ENCODE measurements at regions not wholly inside any gene's neighbourhood (a gene's known extent, or its start where the extent isn't known, plus 50 kb on each side); places are given as distances from the start of the nearest gene placed in this dataset.

- Histone ChIP-seq H3K4me1 (ENCODE audit: control insufficient read depth in 5 of 5, insufficient read depth in 5 of 5, low read length in 5 of 5) (no peaks in the 10 kb centered on the region), H3K27me3 (ENCODE audit: control insufficient read depth in 3 of 3, insufficient read depth in 3 of 3, low read length in 2 of 3) (no peaks in the 10 kb centered on the region), H3K4me3 (no peak overlapping the region), H3K9ac (ENCODE audit: insufficient read depth in 1 of 2, low read length in 2 of 2) (no peak overlapping the region), H3K27ac (ENCODE audit: low read depth in 1 of 2, low read length in 1 of 2) (no peak overlapping the region), H3K9me3 (ENCODE audit: control insufficient read depth in 4 of 4, insufficient read depth in 3 of 4, low read length in 3 of 4) (peaks cover 0 to 3% (median 0%) of the 10 kb centered on the region in 4 donors), H3K36me3 (ENCODE audit: control insufficient read depth in 4 of 4, insufficient read depth in 4 of 4, low read length in 4 of 4) (no peaks in the 10 kb centered on the region)
- ATAC-seq (ENCODE audit: insufficient read depth, low FRiP score) = no peak
- no peak for TF ChIP-seq CTCF (IDR thresholded peaks at IDR 0.05; ENCODE audit: control extremely low read depth, extremely low read depth)
- DNase-seq = no peak
Observed at GRCh38 chr3:73939985-73940384, 315.2 kb upstream of the PDZRN3 start.

GRCh38 chr3:73933585-73933984 lies 308.8 kb upstream of the PDZRN3 start:
- Histone ChIP-seq H3K9ac (ENCODE audit: insufficient read depth in 1 of 2, low read length in 2 of 2) (no peak overlapping the region), H3K4me1 (ENCODE audit: control insufficient read depth in 5 of 5, insufficient read depth in 5 of 5, low read length in 5 of 5) (peaks cover 0 to 4% (median 0%) of the 10 kb centered on the region in 5 donors)
- no peak for TF ChIP-seq CTCF (IDR thresholded peaks at IDR 0.05; ENCODE audit: control extremely low read depth, extremely low read depth)

GRCh38 chr3:73927203-73927570 lies 302.4 kb upstream of the PDZRN3 start:
- WGBS, 2 donors = 66 to 69% methylated on average over 4 of the region's 4 CpGs
- Histone ChIP-seq H3K27ac (ENCODE audit: low read depth in 1 of 2, low read length in 1 of 2) (no peak overlapping the region), H3K4me3 (no peak overlapping the region), H3K9ac (ENCODE audit: insufficient read depth in 1 of 2, low read length in 2 of 2) (no peak overlapping the region), H3K4me1 (ENCODE audit: control insufficient read depth in 5 of 5, insufficient read depth in 5 of 5, low read length in 5 of 5) (peaks cover 0 to 4% (median 0%) of the 10 kb centered on the region in 5 donors), H3K9me3 (ENCODE audit: control insufficient read depth in 4 of 4, insufficient read depth in 3 of 4, low read length in 3 of 4) (no peaks in the 10 kb centered on the region), H3K27me3 (ENCODE audit: control insufficient read depth in 3 of 3, insufficient read depth in 3 of 3, low read length in 2 of 3) (no peaks in the 10 kb centered on the region), H3K36me3 (ENCODE audit: control insufficient read depth in 4 of 4, insufficient read depth in 4 of 4, low read length in 4 of 4) (no peaks in the 10 kb centered on the region)
- DNase-seq = no peak
- no peak for ATAC-seq (ENCODE audit: insufficient read depth, low FRiP score)
- no peak for TF ChIP-seq CTCF (IDR thresholded peaks at IDR 0.05; ENCODE audit: control extremely low read depth, extremely low read depth)

More at GRCh38 chr3:73933585-73933984, 308.8 kb upstream of the PDZRN3 start:
- Histone ChIP-seq H3K9me3 (ENCODE audit: control insufficient read depth in 4 of 4, insufficient read depth in 3 of 4, low read length in 3 of 4) (no peaks in the 10 kb centered on the region), H3K4me3 (no peak overlapping the region), H3K27me3 (ENCODE audit: control insufficient read depth in 3 of 3, insufficient read depth in 3 of 3, low read length in 2 of 3) (no peaks in the 10 kb centered on the region), H3K27ac (ENCODE audit: low read depth in 1 of 2, low read length in 1 of 2) (no peak overlapping the region), H3K36me3 (ENCODE audit: control insufficient read depth in 4 of 4, insufficient read depth in 4 of 4, low read length in 4 of 4) (no peaks in the 10 kb centered on the region)
- DNase-seq (no peak), ATAC-seq (ENCODE audit: insufficient read depth, low FRiP score) (no peak)
- 61 to 74% methylated on average over 3 of the region's 3 CpGs for WGBS, 2 donors

All from lung (tissue), 11 donors.